GM12891 (cell line): ENCODE measurements at regions not wholly inside any gene's neighbourhood (a gene's known extent, or its start where the extent isn't known, plus 50 kb on each side); places are given as distances from the start of the nearest gene placed in this dataset.

Source experiments
- DNase-seq: peaks from one replicate; pipeline ENCODE4 v3.0.0; 2011; ENCODE audit warnings: low spot score; ENCODE audit not compliant: insufficient read length
- FAIRE-seq: peaks from 2 replicates; lab custom pipeline; 2011; peaks lifted over from hg19 to GRCh38; lab: Jason Lieb, UNC
- PAX5 ChIP-seq: IDR thresholded peaks from 2 replicates; pipeline ENCODE4 v1.6.1; 2011; ENCODE audit warnings: low read length, moderate library complexity, mild to moderate bottlenecking; ENCODE audit not compliant: insufficient read depth, severe bottlenecking
- POLR2A ChIP-seq: IDR thresholded peaks from 2 replicates; pipeline ENCODE4 v1.6.1; 2011; ENCODE audit warnings: low read depth, low read length, control low read depth
- POLR2AphosphoS5 ChIP-seq: IDR thresholded peaks from 2 replicates; pipeline ENCODE4 v1.6.1; 2011; ENCODE audit warnings: low read depth, low read length, control low read depth
- POU2F2 ChIP-seq: IDR thresholded peaks from 2 replicates; pipeline ENCODE4 v1.6.1; 2011; ENCODE audit warnings: low read depth, mild to moderate bottlenecking, control low read depth, low read length, moderate library complexity
- SPI1 ChIP-seq: IDR thresholded peaks from 2 replicates; pipeline ENCODE4 v1.6.1; 2011; ENCODE audit warnings: low read depth, low read length, control low read depth
- TAF1 ChIP-seq: IDR thresholded peaks from 2 replicates; pipeline ENCODE4 v1.6.1; 2011; ENCODE audit warnings: low read depth, low read length, control low read depth

DNA sequence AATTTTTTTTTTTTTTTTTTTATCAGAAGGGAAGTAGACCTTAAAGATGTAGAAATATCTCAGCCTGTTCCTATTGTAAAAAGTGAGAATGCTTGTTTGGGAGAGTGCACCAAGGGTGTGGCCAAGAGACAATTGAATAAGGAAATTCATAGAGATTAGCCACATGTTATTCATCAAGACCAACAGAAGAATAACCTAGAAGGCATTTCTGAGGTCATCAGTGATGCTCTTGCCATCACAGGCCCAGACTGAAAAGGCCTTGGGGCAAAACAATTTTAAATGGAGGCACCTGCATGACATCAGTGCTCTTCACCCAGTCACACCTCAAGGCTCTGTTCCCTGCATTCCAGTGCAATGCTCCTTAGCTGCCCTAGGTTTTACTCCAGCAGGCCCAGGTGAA is 2043.3 kb upstream of the PIK3C3 start:
- DNase-seq (no peak), FAIRE-seq (no peak)
- TF ChIP-seq TAF1 (no peak), POLR2A (no peak), POU2F2 (no peak), SPI1 (no peak), POLR2AphosphoS5 (no peak), PAX5 (no peak)

DNA sequence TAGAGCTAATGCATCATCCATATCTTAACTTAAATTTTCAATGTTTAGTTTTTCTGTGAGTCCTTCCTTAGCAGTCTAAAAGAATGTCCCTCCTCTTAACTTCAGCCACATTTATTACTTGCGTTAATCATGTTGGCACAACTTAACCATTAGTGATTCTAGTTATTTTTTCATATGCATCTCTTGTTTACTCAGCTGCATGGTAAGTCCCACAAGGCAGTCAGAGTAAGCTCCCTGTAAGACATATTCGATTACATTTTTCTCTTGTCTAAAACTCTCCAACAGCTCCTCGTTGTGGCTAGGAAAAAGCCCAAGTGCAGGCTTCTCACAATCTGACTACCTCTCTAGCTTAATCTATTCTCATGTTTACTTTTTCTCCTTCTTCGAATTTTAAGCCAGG is 2045.3 kb upstream of the PIK3C3 start:
- TF ChIP-seq TAF1 (no peak), PAX5 (no peak), POLR2A (no peak), SPI1 (no peak), POU2F2 (no peak), POLR2AphosphoS5 (no peak)
- DNase-seq, result no peak
- no peak for FAIRE-seq

DNA sequence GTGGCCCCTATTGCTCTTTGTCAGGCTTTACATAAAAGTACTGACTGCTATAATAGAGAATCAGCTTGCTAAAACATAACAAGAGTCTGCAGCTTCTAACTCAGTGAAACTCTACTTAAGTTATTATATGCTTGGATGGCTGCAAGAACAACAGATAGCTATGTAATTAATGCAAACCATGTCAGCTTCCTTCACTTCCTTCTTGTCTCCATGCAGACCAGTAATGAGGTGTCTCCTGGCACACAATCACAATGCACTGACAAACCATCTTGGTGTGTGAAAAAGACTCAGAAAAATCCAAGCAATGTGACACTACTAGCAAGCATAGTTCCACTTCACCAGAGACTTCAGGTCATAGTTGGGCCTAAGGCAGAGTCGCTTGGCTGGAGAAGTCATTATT is 2068.9 kb upstream of the PIK3C3 start:
- no peak for TF ChIP-seq POU2F2
- TF ChIP-seq POLR2AphosphoS5, result no peak
- no peak for TF ChIP-seq SPI1
- TF ChIP-seq TAF1, result no peak
- no peak for TF ChIP-seq PAX5
- no peak for TF ChIP-seq POLR2A
- FAIRE-seq, result no peak
- DNase-seq, result no peak

DNA sequence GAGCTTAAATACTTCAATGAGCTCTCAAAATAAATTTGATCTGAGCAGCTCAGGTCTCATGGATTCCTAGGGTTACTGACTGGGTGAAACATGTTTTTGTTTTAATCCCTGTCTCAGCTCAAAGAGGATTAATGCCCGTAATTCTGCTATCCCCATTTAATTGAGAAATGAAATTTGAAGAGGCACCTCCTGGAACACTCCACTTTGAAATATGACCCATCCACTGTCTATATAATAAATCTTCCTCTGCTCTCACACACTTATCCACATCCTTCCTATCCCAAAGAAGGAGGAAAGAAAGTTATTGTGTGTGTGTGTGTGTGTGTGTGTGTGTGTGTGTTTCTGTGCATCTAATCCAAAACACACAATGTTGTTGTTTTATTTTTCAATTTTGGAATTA is 2082.4 kb upstream of the PIK3C3 start:
- no peak for FAIRE-seq
- DNase-seq, result no peak
- TF ChIP-seq POLR2AphosphoS5, result no peak
- TF ChIP-seq TAF1, result no peak
- no peak for TF ChIP-seq PAX5

DNA sequence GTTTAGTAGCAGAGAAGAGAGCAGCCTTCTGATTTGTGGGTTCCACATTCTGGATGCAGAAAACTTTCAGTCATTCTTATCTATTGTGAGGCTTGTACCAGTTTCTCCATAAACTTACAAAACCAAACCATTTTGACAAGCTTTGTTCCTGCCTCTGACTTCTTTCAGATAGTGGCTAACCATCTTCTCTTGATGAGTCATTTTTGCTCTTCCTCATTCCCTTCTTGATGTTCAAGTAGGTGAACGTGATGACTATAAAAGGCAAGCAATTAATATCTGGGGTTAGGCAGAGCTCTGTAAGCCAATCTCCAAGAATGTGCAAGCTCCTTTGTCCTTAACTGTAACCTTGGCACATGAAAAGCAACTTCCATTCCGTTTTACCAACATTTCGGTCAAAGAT is 2083.1 kb upstream of the PIK3C3 start:
- DNase-seq (no peak), FAIRE-seq (no peak)
- TF ChIP-seq TAF1, result no peak
- no peak for TF ChIP-seq POLR2A
- TF ChIP-seq PAX5, result no peak
- TF ChIP-seq POU2F2, result no peak
- TF ChIP-seq SPI1, result no peak
- no peak for TF ChIP-seq POLR2AphosphoS5

DNA sequence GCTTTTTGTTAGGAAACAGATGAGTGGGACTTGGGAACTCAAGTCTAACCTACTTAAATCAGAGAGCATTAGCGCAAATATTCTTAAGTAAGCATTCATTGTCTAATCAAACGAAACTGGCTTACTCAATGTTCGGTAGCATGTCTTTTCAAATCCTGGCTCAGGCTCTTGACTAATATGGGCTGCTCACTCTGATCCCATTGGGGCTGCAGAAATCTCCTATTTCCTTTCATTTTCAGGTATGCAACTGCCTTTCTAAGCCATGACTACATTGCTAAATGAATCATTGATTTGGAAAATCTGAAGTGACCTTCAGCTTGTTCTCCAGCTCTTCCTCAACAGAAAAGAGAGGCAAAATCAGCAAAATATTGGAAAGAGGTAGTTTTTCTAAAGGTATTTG is 2084.4 kb upstream of the PIK3C3 start:
- FAIRE-seq, result no peak
- TF ChIP-seq POLR2A, result no peak
- no peak for DNase-seq

GRCh38 chr18:39863916-39864315 is 2091.1 kb upstream of the PIK3C3 start:
- FAIRE-seq (no peak), DNase-seq (no peak)

DNA sequence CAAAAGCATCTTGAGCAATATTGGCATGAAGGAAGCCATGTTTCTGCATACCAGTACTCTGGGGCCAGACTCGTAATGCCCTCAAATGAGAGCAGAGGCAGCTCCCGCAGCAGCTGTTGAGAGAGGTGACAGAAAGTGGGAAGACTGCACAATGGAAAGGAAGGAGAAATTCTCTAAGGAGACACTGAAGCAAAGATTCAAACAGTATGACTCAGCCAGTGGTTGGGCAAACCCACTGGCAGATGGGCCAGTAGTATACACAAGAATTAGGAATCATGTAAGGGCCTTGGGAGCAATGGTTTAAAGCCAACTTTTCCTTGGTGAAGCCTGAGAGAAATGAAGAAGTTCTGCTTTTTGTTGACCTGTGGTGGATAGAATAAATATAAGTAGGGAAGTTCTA is 2092.7 kb upstream of the PIK3C3 start:
- TF ChIP-seq POLR2A, result no peak
- DNase-seq (no peak), FAIRE-seq (no peak)

More at GRCh38 chr18:39863916-39864315, 2091.1 kb upstream of the PIK3C3 start:
- TF ChIP-seq PAX5 (no peak), POU2F2 (no peak), TAF1 (no peak), POLR2A (no peak), SPI1 (no peak), POLR2AphosphoS5 (no peak)

- no peak for FAIRE-seq
- no peak for TF ChIP-seq POLR2A
- TF ChIP-seq POLR2AphosphoS5, result no peak
- no peak for TF ChIP-seq POU2F2
- TF ChIP-seq SPI1, result no peak
- TF ChIP-seq TAF1, result no peak
These were observed 2100.7 kb upstream of the PIK3C3 start for GRCh38 chr18:39854291-39854690.

DNA sequence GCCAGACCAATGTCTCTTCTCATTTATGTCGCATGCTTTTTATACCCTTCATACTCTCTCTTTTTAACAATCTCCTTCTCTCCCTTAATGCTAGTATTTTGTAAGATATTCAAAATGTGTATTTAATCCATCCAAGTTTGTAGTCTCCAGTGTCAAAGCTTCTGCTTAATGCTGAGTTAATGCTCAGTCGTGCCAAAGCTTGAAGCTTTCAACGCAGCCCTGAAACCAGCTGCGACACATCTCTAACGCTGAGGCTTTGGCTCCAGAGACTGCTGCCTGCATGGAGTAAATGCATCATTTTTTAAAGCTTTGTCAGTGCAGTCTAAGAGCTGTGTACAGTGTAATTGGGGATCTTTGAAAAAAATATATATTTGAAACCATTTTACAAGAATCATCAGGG is 2108.8 kb upstream of the PIK3C3 start:
- no peak for TF ChIP-seq POU2F2
- no peak for TF ChIP-seq SPI1
- no peak for TF ChIP-seq PAX5
- TF ChIP-seq POLR2A, result no peak
- TF ChIP-seq TAF1, result no peak
- no peak for TF ChIP-seq POLR2AphosphoS5
- FAIRE-seq (no peak), DNase-seq (no peak)

More at GRCh38 chr18:39854291-39854690, 2100.7 kb upstream of the PIK3C3 start:
- DNase-seq, result no peak

DNA sequence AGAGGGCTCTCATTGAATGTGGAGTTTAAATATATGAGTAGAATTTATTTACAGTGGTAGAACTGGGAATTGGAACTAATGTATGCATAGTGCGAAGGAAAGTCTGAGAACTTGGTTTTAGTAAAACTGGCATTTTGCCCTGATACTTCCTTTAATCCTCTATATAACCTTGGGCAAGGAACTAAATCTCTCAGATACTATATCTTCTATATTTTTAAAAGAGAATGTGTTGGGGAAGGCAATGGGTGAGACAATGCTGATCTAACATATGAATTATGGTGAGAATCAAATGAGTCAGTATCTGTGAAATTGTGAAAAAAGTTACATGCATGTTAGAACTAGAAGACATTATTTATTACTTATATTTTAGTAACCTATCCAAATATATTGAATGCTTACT is 2109.4 kb upstream of the PIK3C3 start:
- no peak for FAIRE-seq
- no peak for DNase-seq
- TF ChIP-seq TAF1, result no peak
- TF ChIP-seq POLR2AphosphoS5, result no peak
- TF ChIP-seq POLR2A, result no peak
- TF ChIP-seq PAX5, result no peak
- no peak for TF ChIP-seq SPI1
- no peak for TF ChIP-seq POU2F2

GRCh38 chr18:39845106-39845505 is 2109.9 kb upstream of the PIK3C3 start:
- DNase-seq (no peak), FAIRE-seq (no peak)
- TF ChIP-seq PAX5 (no peak), POLR2A (no peak), POLR2AphosphoS5 (no peak), POU2F2 (no peak), TAF1 (no peak), SPI1 (no peak)
